ENCODE measurements at regions not wholly inside any gene's neighbourhood (a gene's known extent, or its start where the extent isn't known, plus 50 kb on each side); places are given as distances from the start of the nearest gene placed in this dataset.
A peak's percentile ranks its signal among the peaks of the same experiment; 100 is the strongest.

GRCh38 chr12:18207266-18207665 is 54.1 kb upstream of the PIK3C2G start:
- DNase-seq: no peak

- DNase-seq: no peak
Observed at GRCh38 chr12:18206198-18206597, 55.1 kb upstream of the PIK3C2G start.

GRCh38 chr12:18204053-18204452 is 57.3 kb upstream of the PIK3C2G start:
- no peak for DNase-seq

- DNase-seq: no peak
Observed at GRCh38 chr12:18192119-18192518, 69.2 kb upstream of the PIK3C2G start.

GRCh38 chr12:18183141-18183540 is 78.2 kb upstream of the PIK3C2G start:
- no peak for DNase-seq

- no peak for DNase-seq
Observed at GRCh38 chr12:18171571-18171970, 81.6 kb upstream of the RERGL start.

GRCh38 chr12:18168016-18168415 is 78.0 kb upstream of the RERGL start:
- no peak for DNase-seq

- no peak for DNase-seq
Observed at GRCh38 chr12:18165889-18166288, 75.9 kb upstream of the RERGL start.

GRCh38 chr12:18165422-18165871 is 75.5 kb upstream of the RERGL start:
- DNase-seq: peak; percentile 91

- DNase-seq: no peak
Observed at GRCh38 chr12:18160901-18161300, 70.9 kb upstream of the RERGL start.

GRCh38 chr12:18158774-18159557 is 69.0 kb upstream of the RERGL start:
- DNase-seq: peak; percentile 46

GRCh38 chr12:18153826-18154225 is 63.8 kb upstream of the RERGL start:
- no peak for DNase-seq

GRCh38 chr12:18151036-18151435 is 61.0 kb upstream of the RERGL start:
- no peak for DNase-seq

GRCh38 chr12:18148961-18149360 is 59.0 kb upstream of the RERGL start:
- DNase-seq: no peak

- no peak for DNase-seq
Observed at GRCh38 chr12:18146363-18146762, 56.4 kb upstream of the RERGL start.

GRCh38 chr12:18145924-18146323 is 55.9 kb upstream of the RERGL start:
- no peak for DNase-seq

- DNase-seq: peak; percentile 16
Observed at GRCh38 chr12:18141048-18141982, 51.3 kb upstream of the RERGL start.

- DNase-seq: peak; percentile 60
Observed at GRCh38 chr12:18139989-18140596, 50.1 kb upstream of the RERGL start.

All from kidney glomerular epithelial cell (primary cell).